ENCODE measurements at regions not wholly inside any gene's neighbourhood (a gene's known extent, or its start where the extent isn't known, plus 50 kb on each side); places are given as distances from the start of the nearest gene placed in this dataset.
A peak's percentile ranks its signal among the peaks of the same experiment; 100 is the strongest.

DNA sequence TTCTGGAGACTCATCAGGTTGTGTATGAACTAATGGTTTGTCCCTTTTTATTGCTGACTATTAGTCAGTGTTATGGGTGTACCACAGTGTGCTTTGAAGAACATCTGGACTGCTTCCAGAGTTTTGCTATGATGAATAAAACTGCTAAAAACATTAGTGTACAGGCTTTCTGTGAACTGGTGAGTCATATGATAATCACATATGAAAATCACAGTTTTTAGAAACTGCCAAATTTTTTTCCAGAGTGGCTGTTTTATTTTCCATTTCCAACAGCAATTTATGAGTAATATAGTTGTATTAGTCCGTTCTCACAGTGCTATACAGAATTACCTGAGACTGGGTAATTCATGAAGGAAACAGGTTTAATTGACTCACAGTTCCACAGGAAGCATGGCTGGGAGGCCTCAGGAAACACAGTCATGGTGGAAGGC, 281.2 kb upstream of the VSTM2A start:
- dilution Hi-C loops (cut with MboI; ENCODE audit: extremely low pct_ligation_motif_present, low sequenced_read_pairs), result no loop called here
- H3K9ac ChIP-seq (replicated peaks; ENCODE audit: extremely low read depth, insufficient read depth, low read length), result no peak overlapping the region

More for the DNA sequence above, 281.2 kb upstream of the VSTM2A start:
- Histone ChIP-seq H3K79me2 (ENCODE audit: control insufficient read depth, insufficient read depth, low read length) (no peaks in the 10 kb centered on the region), H3K36me3 (ENCODE audit: control insufficient read depth in 2 of 2, extremely low read depth in 1 of 2, insufficient read depth in 2 of 2, low read length in 2 of 2) (no peaks in the 10 kb centered on the region), H3K9me3 (replicated peaks; ENCODE audit: control insufficient read depth, insufficient read depth, low read length) (peaks cover 2% of the 10 kb centered on the region), H3K27me3 (ENCODE audit: control insufficient read depth in 2 of 2, insufficient read depth in 2 of 2, low read length in 2 of 2) (no peaks in the 10 kb centered on the region), H4K20me1 (replicated peaks; ENCODE audit: control insufficient read depth, extremely low read depth, insufficient read depth, low read length) (no peaks in the 10 kb centered on the region), H3K4me3 (replicated peaks in 1 of 3; ENCODE audit: insufficient read depth in 1 of 3, low read depth in 1 of 3, low read length in 3 of 3) (no peak overlapping the region), H2AFZ (ENCODE audit: low read depth, low read length) (peak overlapping the region; percentile 11), H3K4me1 (ENCODE audit: control insufficient read depth, extremely low read depth, insufficient read depth, low read length) (peaks cover 5% of the 10 kb centered on the region), H3K9me1 (replicated peaks; ENCODE audit: control insufficient read depth, extremely low read depth, insufficient read depth, low read length) (no peaks in the 10 kb centered on the region), H3K27ac (ENCODE audit: insufficient read depth, low read depth, low read length) (no peak overlapping the region), H3K4me2 (ENCODE audit: insufficient read depth, low read length) (peak overlapping the region; percentile 17)
- TF ChIP-seq JUN (IDR thresholded peaks at IDR 0.05; ENCODE audit: borderline replicate concordance, insufficient read depth, insufficient read length, low read depth), result peak; percentile 62
- TF ChIP-seq GATA2 (IDR thresholded peaks at IDR 0.05; ENCODE audit: insufficient read depth, insufficient read length, low read depth, low read length), result no peak
- no peak for TF ChIP-seq CTCF (IDR thresholded peaks at IDR 0.05; ENCODE audit: extremely low read depth in 1 of 2, insufficient read depth in 1 of 2, low read depth in 1 of 2, low read length in 2 of 2)
- no peak for TF ChIP-seq FOS (IDR thresholded peaks at IDR 0.05; ENCODE audit: borderline replicate concordance, insufficient read depth, low read length)
- no peak for TF ChIP-seq POLR2AphosphoS5 (IDR thresholded peaks at IDR 0.05; ENCODE audit: insufficient read depth, low read depth, low read length)
- no peak for TF ChIP-seq EZH2 (IDR thresholded peaks at IDR 0.05; ENCODE audit: borderline replicate concordance, low read depth, low read length, severe bottlenecking)
- no peak for TF ChIP-seq POLR2A (IDR thresholded peaks at IDR 0.05; ENCODE audit: low read depth, low read length)
- POLR2A ChIA-PET, result no interaction called here
- intact Hi-C loops (cut with micrococcal nuclease), result no loop called here
- FAIRE-seq (no peak), DNase-seq (ENCODE audit: low read depth, low spot score) (peak; percentile 53)
- no TSS peak for BruUV-seq (replicated peaks)
- CTCF ChIA-PET, result no interaction called here

Data from endothelial cell of umbilical vein (primary cell).